GM06990 (cell line): ENCODE measurements at regions not wholly inside any gene's neighbourhood (a gene's known extent, or its start where the extent isn't known, plus 50 kb on each side); places are given as distances from the start of the nearest gene placed in this dataset.

Experiments used
- DNase-seq: peaks from one replicate; pipeline ENCODE4 v3.0.0-alpha.2; 2011; ENCODE audit not compliant: insufficient read length; ENCODE audit errors: extremely low read depth
- H3K27me3 ChIP-seq: replicated peaks from 2 replicates; pipeline ENCODE4 v1.6.0; 2011; ENCODE audit warnings: low read length; ENCODE audit not compliant: control insufficient read depth, insufficient read depth
- H3K36me3 ChIP-seq: 2 replicates; pipeline ENCODE4 v1.5.1; 2011; ENCODE audit warnings: low read length; ENCODE audit not compliant: control insufficient read depth, insufficient read depth
- H3K4me3 ChIP-seq: replicated peaks from 2 replicates; pipeline ENCODE4 v1.5.1; 2011; ENCODE audit warnings: low read depth, mild to moderate bottlenecking, control low read depth, low read length
- CTCF ChIP-seq: IDR thresholded peaks from 2 replicates; pipeline ENCODE4 v1.5.1; 2011; ENCODE audit warnings: low read length, control low read depth, mild to moderate bottlenecking, inconsistent platforms; ENCODE audit not compliant: insufficient read depth, poor library complexity, severe bottlenecking

DNA sequence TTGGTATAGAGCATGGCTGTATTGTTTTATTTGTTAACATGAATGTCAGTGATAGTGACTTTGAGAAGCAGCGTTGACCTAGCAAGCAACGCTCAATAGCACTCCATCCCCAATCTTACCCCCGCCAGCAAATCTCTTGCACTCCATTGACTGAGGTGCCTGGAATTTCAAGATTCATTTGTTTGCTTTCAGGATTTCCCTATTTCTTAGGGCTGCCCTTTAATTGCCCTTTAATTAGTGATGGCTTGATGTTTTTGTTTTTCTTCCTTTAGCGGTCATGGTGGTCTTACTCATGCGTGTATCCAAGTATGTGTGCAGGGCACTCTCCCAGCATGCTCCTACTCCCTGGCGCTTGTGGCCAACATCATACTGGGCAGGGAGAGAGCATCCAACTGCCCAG is 216.8 kb upstream of the TBL1XR1 start:
- Histone ChIP-seq H3K4me3 (no peak overlapping the region), H3K27me3 (no peaks in the 10 kb centered on the region), H3K36me3 (no peaks in the 10 kb centered on the region)
- no peak for TF ChIP-seq CTCF
- no peak for DNase-seq

DNA sequence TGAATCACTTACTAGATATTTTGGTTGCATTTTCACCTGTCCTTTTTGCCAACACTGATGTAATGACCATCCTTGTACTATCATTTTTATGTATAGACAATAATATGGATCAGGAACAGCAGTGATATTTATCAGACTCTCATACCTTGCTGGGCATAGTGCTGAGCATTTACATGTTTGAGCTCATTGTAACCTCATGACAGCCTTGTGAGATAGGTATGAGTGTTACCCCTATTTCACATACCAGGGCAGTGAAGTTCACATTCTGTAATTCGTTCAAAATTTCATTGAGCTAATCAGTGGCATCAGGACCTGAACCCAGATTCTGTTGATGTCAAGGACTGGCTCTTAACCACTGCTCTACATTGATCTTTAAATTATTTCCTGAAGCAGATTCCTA is 221.5 kb upstream of the TBL1XR1 start:
- TF ChIP-seq CTCF = no peak
- Histone ChIP-seq H3K27me3 (no peaks in the 10 kb centered on the region), H3K4me3 (no peak overlapping the region), H3K36me3 (no peaks in the 10 kb centered on the region)
- no peak for DNase-seq

GRCh38 chr3:177419904-177420601 is 222.8 kb upstream of the TBL1XR1 start:
- peak; percentile 35 for DNase-seq
- Histone ChIP-seq H3K4me3 (no peak overlapping the region), H3K27me3 (no peaks in the 10 kb centered on the region), H3K36me3 (no peaks in the 10 kb centered on the region)
- no peak for TF ChIP-seq CTCF

- no peak for DNase-seq
- H3K27me3 ChIP-seq = no peaks in the 10 kb centered on the region
- TF ChIP-seq CTCF = no peak
- H3K4me3 ChIP-seq = no peak overlapping the region
- no peaks in the 10 kb centered on the region for H3K36me3 ChIP-seq
Measured at GRCh38 chr3:177420651-177421480, 223.6 kb upstream of the TBL1XR1 start.

DNA sequence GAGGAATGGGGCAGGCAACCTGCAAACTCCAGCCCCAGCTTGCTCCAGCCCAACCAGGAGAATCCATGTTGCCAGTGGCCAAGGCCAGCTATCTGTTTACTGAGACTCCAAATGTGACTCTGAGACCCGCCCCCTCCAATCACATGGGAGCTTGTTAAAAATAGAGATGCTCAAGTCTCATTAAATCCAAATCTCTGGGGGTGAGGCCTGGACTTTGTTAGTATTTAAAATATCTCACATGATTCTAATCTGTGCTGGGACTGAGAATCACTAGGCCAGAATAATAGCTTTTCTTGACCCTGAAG is 224.2 kb upstream of the TBL1XR1 start:
- TF ChIP-seq CTCF = no peak
- no peaks in the 10 kb centered on the region for H3K27me3 ChIP-seq
- no peak overlapping the region for H3K4me3 ChIP-seq
- DNase-seq = no peak
- H3K36me3 ChIP-seq = no peaks in the 10 kb centered on the region
